HEK293 (cell line): ENCODE measurements at regions not wholly inside any gene's neighbourhood (a gene's known extent, or its start where the extent isn't known, plus 50 kb on each side); places are given as distances from the start of the nearest gene placed in this dataset.
"Not testable (repeated sequence)": the region's sequence is repeated elsewhere in the genome, so short reads cannot be mapped to it uniquely, and the experiment has no call there.

Source experiments
- CTCF ChIA-PET: fragments of 350-600 bp; formaldehyde crosslinking; extraction: SDS; loops from one replicate; lab custom pipeline; 2021; ENCODE audit warnings: antibody characterized with exemption; lab: Yijun Ruan, JAX
- POLR2A ChIA-PET: fragments of 300-600 bp; formaldehyde crosslinking; extraction: SDS; loops from one replicate; lab custom pipeline; 2020; ENCODE audit warnings: antibody characterized with exemption, inconsistent platforms; lab: Yijun Ruan, JAX
- H3K27ac ChIP-seq: fragments of 200-500 bp; sonication (Bioruptor generic); 2 replicates; pipeline ENCODE4 v1.5.1; 2014; ENCODE audit warnings: low read depth, low read length, control low read depth, inconsistent platforms; ENCODE audit errors: extremely low read depth
- H3K36me3 ChIP-seq, 2 experiments: fragments of 200-500 bp in 1 of 2; sonication (Bioruptor generic) in 1 of 2; 1 replicate in 1 of 2; 2 replicates in 1 of 2; pipeline ENCODE4 v1.5.1; 2014 to 2017; ENCODE audit warnings: inconsistent platforms in 2 of 2, low read length in 2 of 2; ENCODE audit not compliant: control insufficient read depth in 2 of 2, insufficient read depth in 1 of 2
- H3K4me1 ChIP-seq: fragments of 200-500 bp; sonication (Bioruptor generic); 2 replicates; pipeline ENCODE4 v1.5.1; 2014; ENCODE audit warnings: mild to moderate bottlenecking, low read length, inconsistent platforms; ENCODE audit not compliant: control insufficient read depth, insufficient read depth
- H3K4me3 ChIP-seq: 2 replicates; pipeline ENCODE4 v1.5.1; 2011; ENCODE audit warnings: low read depth, mild to moderate bottlenecking, control low read depth, low read length, moderate library complexity
- H3K9me3 ChIP-seq: fragments of 200-500 bp; sonication (Bioruptor generic); 2 replicates; pipeline ENCODE4 v1.5.1; 2014; ENCODE audit warnings: low read depth, low read length, inconsistent platforms; ENCODE audit not compliant: control insufficient read depth, insufficient read depth
- BCL11A ChIP-seq: fragments of 450-650 bp; formaldehyde crosslinking; IDR thresholded peaks from 2 replicates; pipeline ENCODE4 v1.5.1; 2016; ENCODE audit warnings: low read depth, missing biosample characterization, missing genetic modification characterization
- EGR2 ChIP-seq: fragments of 450-650 bp; formaldehyde crosslinking; IDR thresholded peaks from 2 replicates; pipeline ENCODE4 v1.5.1; 2016; ENCODE audit warnings: low read depth, missing biosample characterization, missing genetic modification characterization
- HOXD13 ChIP-seq: sonication (generic); formaldehyde crosslinking; IDR thresholded peaks from 2 replicates; pipeline ENCODE4 v1.8.0; 2022; ENCODE audit warnings: missing genetic modification reagents, borderline replicate concordance
- REPIN1 ChIP-seq: fragments of 450-650 bp; formaldehyde crosslinking; IDR thresholded peaks from 2 replicates; pipeline ENCODE4 v1.5.1; 2017; ENCODE audit warnings: missing biosample characterization, missing genetic modification characterization, low read depth
- ZBTB21 ChIP-seq: fragments of 450-650 bp; formaldehyde crosslinking; IDR thresholded peaks from 2 replicates; pipeline ENCODE4 v1.5.1; 2017; ENCODE audit warnings: missing biosample characterization, missing genetic modification characterization
- ZFHX2 ChIP-seq: fragments of 450-650 bp; formaldehyde crosslinking; conservative IDR thresholded peaks from 2 replicates; pipeline ENCODE4 v1.5.1; 2016; ENCODE audit warnings: missing biosample characterization, missing genetic modification characterization
- ZNF112 ChIP-seq: fragments of 450-650 bp; formaldehyde crosslinking; IDR thresholded peaks from 2 replicates; pipeline ENCODE4 v1.5.0; 2017; ENCODE audit warnings: missing biosample characterization, missing genetic modification characterization
- ZNF114 ChIP-seq: fragments of 450-650 bp; formaldehyde crosslinking; IDR thresholded peaks from 2 replicates; pipeline ENCODE4 v1.5.0; 2017; ENCODE audit warnings: missing biosample characterization, missing genetic modification characterization
- ZNF133 ChIP-seq: fragments of 450-650 bp; formaldehyde crosslinking; IDR thresholded peaks from 2 replicates; pipeline ENCODE4 v1.5.1; 2016; ENCODE audit warnings: missing biosample characterization, missing genetic modification characterization
- ZNF138 ChIP-seq: fragments of 450-650 bp; formaldehyde crosslinking; IDR thresholded peaks from 2 replicates; pipeline ENCODE4 v1.5.1; 2016; ENCODE audit warnings: missing biosample characterization, missing genetic modification characterization, borderline replicate concordance
- ZNF140 ChIP-seq: fragments of 450-650 bp; formaldehyde crosslinking; IDR thresholded peaks from 2 replicates; pipeline ENCODE4 v1.5.1; 2016; ENCODE audit warnings: missing biosample characterization, missing genetic modification characterization
- ZNF16 ChIP-seq: fragments of 450-650 bp; formaldehyde crosslinking; IDR thresholded peaks from 2 replicates; pipeline ENCODE4 v1.5.1; 2016; ENCODE audit warnings: low read depth, missing biosample characterization, missing genetic modification characterization
- ZNF350 ChIP-seq: fragments of 450-650 bp; formaldehyde crosslinking; IDR thresholded peaks from 2 replicates; pipeline ENCODE4 v1.5.0; 2017; ENCODE audit warnings: missing biosample characterization, mild to moderate bottlenecking, missing genetic modification characterization
- ZNF366 ChIP-seq: fragments of 450-650 bp; formaldehyde crosslinking; conservative IDR thresholded peaks from 2 replicates; pipeline ENCODE4 v1.5.1; 2016; ENCODE audit warnings: missing biosample characterization, missing genetic modification characterization
- ZNF514 ChIP-seq: fragments of 450-650 bp; formaldehyde crosslinking; IDR thresholded peaks from 2 replicates; pipeline ENCODE4 v1.5.1; 2016; ENCODE audit warnings: missing biosample characterization, missing genetic modification characterization
- ZNF600 ChIP-seq: fragments of 450-650 bp; formaldehyde crosslinking; IDR thresholded peaks from 2 replicates; pipeline ENCODE4 v1.5.1; 2016; ENCODE audit warnings: missing biosample characterization, missing genetic modification characterization
- ZNF621 ChIP-seq: fragments of 450-650 bp; formaldehyde crosslinking; IDR thresholded peaks from 2 replicates; pipeline ENCODE4 v1.5.1; 2017; ENCODE audit warnings: missing biosample characterization, missing genetic modification characterization
- ZNF701 ChIP-seq: fragments of 450-650 bp; formaldehyde crosslinking; IDR thresholded peaks from 2 replicates; pipeline ENCODE4 v1.5.1; 2016; ENCODE audit warnings: missing biosample characterization, missing genetic modification characterization
- ZNF707 ChIP-seq: fragments of 450-650 bp; formaldehyde crosslinking; IDR thresholded peaks from 2 replicates; pipeline ENCODE4 v1.5.1; 2016; ENCODE audit warnings: missing biosample characterization, missing genetic modification characterization
- ZNF830 ChIP-seq: fragments of 450-650 bp; IDR thresholded peaks from 2 replicates; pipeline ENCODE4 v1.5.0; 2018; ENCODE audit warnings: missing biosample characterization, missing genetic modification characterization, low read depth, mild to moderate bottlenecking, moderate library complexity
- TF ChIP-seq, protein P1 (sequence below): fragments of 450-650 bp; formaldehyde crosslinking; IDR thresholded peaks from 2 replicates; pipeline ENCODE4 v1.5.1; 2016; ENCODE audit warnings: missing biosample characterization, missing genetic modification characterization
- TF ChIP-seq, protein P2 (sequence below): fragments of 450-650 bp; formaldehyde crosslinking; IDR thresholded peaks from 2 replicates; pipeline ENCODE4 v1.5.1; 2016; ENCODE audit warnings: missing biosample characterization, missing genetic modification characterization
- TF ChIP-seq, protein P3 (sequence below): fragments of 450-650 bp; formaldehyde crosslinking; IDR thresholded peaks from 2 replicates; pipeline ENCODE4 v1.5.1; 2017; ENCODE audit warnings: missing biosample characterization, missing genetic modification characterization
- TF ChIP-seq, protein P4 (sequence below): fragments of 450-650 bp; IDR thresholded peaks from 2 replicates; pipeline ENCODE4 v1.5.1; 2018; ENCODE audit warnings: missing biosample characterization, mild to moderate bottlenecking, missing genetic modification characterization

DNA sequence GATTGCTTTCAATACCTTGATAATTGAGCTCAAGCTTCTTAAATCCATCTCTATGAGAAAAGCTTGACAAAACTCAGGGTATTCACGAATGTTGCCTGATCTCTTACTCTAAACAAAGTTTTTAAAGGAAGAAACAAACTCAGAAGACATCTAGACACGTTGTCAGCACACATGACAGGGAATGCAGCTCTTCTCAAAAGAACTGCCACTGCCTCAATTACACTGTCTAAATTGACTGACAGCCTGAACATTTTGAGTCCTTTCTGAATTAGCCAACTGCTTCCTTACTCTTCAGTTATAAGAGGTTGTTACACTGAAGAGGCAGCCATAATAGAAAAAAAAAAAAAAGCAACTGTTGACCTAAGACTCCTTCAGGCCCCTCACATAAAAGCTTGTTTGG, 1646.7 kb upstream of the B3GALT2 start:
- ChIA-PET CTCF (no interaction called here), POLR2A (no interaction called here)
- TF ChIP-seq ZNF114 (tag by site-specific recombination) (no peak), ZNF138 (tag by site-specific recombination) (no peak), ZNF350 (no peak), EGR2 (tag by site-specific recombination) (no peak), ZNF514 (no peak), HOXD13 (CRISPR knock-in tag) (no peak), ZNF16 (no peak), ZNF366 (tag by site-specific recombination) (no peak)
- Histone ChIP-seq H3K9me3 (no peaks in the 10 kb centered on the region), H3K27ac (no peak overlapping the region), H3K4me3 (no peak overlapping the region), H3K4me1 (no peaks in the 10 kb centered on the region), H3K36me3 (no peaks in the 10 kb centered on the region)

DNA sequence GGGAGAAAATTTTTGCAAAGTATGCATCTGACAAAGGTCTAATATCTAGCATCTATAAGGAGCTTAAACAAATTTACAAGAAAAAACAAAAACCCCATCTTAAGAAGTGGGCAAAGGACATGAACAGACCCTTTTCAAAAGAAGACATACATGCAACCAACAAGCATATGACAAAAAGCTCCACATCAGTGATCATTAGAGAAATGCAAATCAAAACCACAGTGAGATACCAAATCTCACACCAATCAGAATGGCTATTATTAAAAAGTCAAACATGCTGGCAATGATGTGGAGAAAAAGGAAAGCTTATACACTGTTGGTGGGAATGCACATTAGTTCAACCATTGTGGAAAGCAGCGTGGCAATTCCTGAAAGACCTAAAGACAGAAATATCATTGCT, 1645.2 kb upstream of the B3GALT2 start:
- CTCF ChIA-PET, H3K27ac ChIP-seq, POLR2A ChIA-PET: not testable (repeated sequence)

DNA sequence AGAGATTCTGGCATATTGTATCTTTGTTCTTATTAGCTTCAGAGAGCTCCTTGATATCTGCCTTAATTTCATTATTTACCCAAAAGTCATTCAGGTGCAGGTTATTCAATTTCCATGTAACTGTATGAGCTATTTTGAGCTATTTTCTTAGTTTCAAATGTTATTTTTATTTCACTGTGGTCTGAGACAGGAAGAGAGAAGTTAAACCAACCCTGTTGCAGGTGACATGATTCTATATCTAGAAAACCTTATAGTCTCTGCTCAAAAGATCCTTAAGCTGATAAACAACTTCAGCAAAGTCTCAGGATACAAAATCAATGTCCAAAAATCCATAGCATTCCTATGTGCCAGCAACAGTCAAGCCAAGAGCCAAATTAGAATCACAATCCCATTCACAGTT, 1644.0 kb upstream of the B3GALT2 start:
- H3K9me3 ChIP-seq: no peaks in the 10 kb centered on the region
- ChIA-PET POLR2A (no interaction called here), CTCF (no interaction called here)
- no peaks in the 10 kb centered on the region for H3K4me1 ChIP-seq
- H3K36me3 ChIP-seq: no peaks in the 10 kb centered on the region
- H3K4me3 ChIP-seq: no peak overlapping the region
- H3K27ac ChIP-seq: no peak overlapping the region
- TF ChIP-seq ZNF140 (tag by site-specific recombination): no peak

More for the DNA sequence above, 1645.2 kb upstream of the B3GALT2 start:
- not testable (repeated sequence) for H3K4me3 ChIP-seq, H3K36me3 ChIP-seq, H3K4me1 ChIP-seq, H3K9me3 ChIP-seq

DNA sequence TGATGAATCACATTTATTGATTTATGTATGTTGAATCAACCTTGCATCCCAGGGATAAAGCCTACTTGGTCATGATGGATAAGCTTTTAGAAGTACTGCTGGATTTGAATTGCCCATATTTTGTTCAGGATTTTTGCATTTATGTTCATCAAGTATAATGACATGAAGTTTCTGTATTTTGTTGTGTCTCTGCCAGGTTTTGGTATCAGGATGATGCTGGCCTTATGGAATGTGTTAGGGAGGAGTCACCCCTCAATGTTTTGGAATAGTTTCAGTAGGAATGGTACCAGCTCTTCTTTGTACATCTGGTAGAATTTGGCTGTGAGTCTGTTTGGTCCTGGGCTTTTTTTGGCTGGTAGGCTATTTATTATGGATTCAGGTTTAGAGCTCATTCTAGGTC, 1643.1 kb upstream of the B3GALT2 start:
- ChIA-PET POLR2A (no interaction called here), CTCF (interaction anchor here (0.6 kb wide), 1 partner anchor 303 kb away, joined by 4 read pairs; no protein-coding TSS in a partner anchor)
- Histone ChIP-seq H3K4me3 (no peak overlapping the region), H3K4me1 (no peaks in the 10 kb centered on the region), H3K27ac (no peak overlapping the region), H3K9me3 (no peaks in the 10 kb centered on the region), H3K36me3 (no peaks in the 10 kb centered on the region)
- TF ChIP-seq BCL11A (tag by site-specific recombination): no peak
- TF ChIP-seq ZFHX2 (tag by site-specific recombination): no peak
- no peak for TF ChIP-seq ZBTB21
- TF ChIP-seq, protein P1, sequence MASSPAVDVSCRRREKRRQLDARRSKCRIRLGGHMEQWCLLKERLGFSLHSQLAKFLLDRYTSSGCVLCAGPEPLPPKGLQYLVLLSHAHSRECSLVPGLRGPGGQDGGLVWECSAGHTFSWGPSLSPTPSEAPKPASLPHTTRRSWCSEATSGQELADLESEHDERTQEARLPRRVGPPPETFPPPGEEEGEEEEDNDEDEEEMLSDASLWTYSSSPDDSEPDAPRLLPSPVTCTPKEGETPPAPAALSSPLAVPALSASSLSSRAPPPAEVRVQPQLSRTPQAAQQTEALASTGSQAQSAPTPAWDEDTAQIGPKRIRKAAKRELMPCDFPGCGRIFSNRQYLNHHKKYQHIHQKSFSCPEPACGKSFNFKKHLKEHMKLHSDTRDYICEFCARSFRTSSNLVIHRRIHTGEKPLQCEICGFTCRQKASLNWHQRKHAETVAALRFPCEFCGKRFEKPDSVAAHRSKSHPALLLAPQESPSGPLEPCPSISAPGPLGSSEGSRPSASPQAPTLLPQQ: no peak
- TF ChIP-seq ZNF112: no peak
- no peak for TF ChIP-seq ZNF621 (tag by site-specific recombination)
- TF ChIP-seq, protein P2, sequence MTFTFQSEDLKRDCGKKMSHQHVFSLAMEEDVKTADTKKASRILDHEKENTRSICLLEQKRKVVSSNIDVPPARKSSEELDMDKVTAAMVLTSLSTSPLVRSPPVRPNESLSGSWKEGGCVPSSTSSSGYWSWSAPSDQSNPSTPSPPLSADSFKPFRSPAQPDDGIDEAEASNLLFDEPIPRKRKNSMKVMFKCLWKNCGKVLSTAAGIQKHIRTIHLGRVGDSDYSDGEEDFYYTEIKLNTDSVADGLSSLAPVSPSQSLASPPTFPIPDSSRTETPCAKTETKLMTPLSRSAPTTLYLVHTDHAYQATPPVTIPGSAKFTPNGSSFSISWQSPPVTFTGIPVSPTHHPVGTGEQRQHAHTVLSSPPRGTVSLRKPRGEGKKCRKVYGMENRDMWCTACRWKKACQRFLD: no peak
- TF ChIP-seq ZNF701 (tag by site-specific recombination): no peak
- TF ChIP-seq ZNF830 (tag by site-specific recombination): no peak
- no peak for TF ChIP-seq ZNF600 (tag by site-specific recombination)
- no peak for TF ChIP-seq ZNF133
- TF ChIP-seq, protein P3, sequence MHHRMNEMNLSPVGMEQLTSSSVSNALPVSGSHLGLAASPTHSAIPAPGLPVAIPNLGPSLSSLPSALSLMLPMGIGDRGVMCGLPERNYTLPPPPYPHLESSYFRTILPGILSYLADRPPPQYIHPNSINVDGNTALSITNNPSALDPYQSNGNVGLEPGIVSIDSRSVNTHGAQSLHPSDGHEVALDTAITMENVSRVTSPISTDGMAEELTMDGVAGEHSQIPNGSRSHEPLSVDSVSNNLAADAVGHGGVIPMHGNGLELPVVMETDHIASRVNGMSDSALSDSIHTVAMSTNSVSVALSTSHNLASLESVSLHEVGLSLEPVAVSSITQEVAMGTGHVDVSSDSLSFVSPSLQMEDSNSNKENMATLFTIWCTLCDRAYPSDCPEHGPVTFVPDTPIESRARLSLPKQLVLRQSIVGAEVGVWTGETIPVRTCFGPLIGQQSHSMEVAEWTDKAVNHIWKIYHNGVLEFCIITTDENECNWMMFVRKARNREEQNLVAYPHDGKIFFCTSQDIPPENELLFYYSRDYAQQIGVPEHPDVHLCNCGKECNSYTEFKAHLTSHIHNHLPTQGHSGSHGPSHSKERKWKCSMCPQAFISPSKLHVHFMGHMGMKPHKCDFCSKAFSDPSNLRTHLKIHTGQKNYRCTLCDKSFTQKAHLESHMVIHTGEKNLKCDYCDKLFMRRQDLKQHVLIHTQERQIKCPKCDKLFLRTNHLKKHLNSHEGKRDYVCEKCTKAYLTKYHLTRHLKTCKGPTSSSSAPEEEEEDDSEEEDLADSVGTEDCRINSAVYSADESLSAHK: no peak
- TF ChIP-seq ZNF366 (tag by site-specific recombination): no peak
- TF ChIP-seq, protein P4, sequence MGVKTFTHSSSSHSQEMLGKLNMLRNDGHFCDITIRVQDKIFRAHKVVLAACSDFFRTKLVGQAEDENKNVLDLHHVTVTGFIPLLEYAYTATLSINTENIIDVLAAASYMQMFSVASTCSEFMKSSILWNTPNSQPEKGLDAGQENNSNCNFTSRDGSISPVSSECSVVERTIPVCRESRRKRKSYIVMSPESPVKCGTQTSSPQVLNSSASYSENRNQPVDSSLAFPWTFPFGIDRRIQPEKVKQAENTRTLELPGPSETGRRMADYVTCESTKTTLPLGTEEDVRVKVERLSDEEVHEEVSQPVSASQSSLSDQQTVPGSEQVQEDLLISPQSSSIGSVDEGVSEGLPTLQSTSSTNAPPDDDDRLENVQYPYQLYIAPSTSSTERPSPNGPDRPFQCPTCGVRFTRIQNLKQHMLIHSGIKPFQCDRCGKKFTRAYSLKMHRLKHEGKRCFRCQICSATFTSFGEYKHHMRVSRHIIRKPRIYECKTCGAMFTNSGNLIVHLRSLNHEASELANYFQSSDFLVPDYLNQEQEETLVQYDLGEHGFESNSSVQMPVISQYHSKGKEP (tag by site-specific recombination): no peak
- TF ChIP-seq ZNF707 (tag by site-specific recombination): no peak
- no peak for TF ChIP-seq REPIN1
